ENCODE measurements at regions not wholly inside any gene's neighbourhood (a gene's known extent, or its start where the extent isn't known, plus 50 kb on each side); places are given as distances from the start of the nearest gene placed in this dataset.

- H3K4me1 ChIP-seq (ENCODE audit: insufficient read depth, low read length): no peaks in the 10 kb centered on the region
- WGBS (ENCODE audit: low lambda C conversion rate): 15% methylated on average over 4 of the region's 6 CpGs
- CTCF ChIA-PET (ENCODE audit: low intra/inter-chr PET ratio, low total read pairs): no interaction called here
- H3K9me3 ChIP-seq (ENCODE audit: low read length): no peaks in the 10 kb centered on the region; the same call in 1 of the 2 replicates
- in situ Hi-C loops (cut with HindIII; ENCODE audit: extremely low pct_ligation_motif_present, low pct_unique_long_range_greater_than_20kb) (no loop called here), intact Hi-C loops (cut with micrococcal nuclease; ENCODE audit: unreplicated experiment) (no loop called here)
- no peaks in the 10 kb centered on the region for H4K20me1 ChIP-seq (ENCODE audit: insufficient read depth, low read length)
- ATAC-seq: no peak
- no peak overlapping the region for H3K27ac ChIP-seq (ENCODE audit: extremely low read length, insufficient read depth, low read length)
- no peak overlapping the region for H2AFZ ChIP-seq (ENCODE audit: low read length)
- H3K4me2 ChIP-seq (ENCODE audit: low read depth, low read length): no peak overlapping the region
- no TSS peak for BruUV-seq (replicated peaks)
- no peak for TF ChIP-seq ZNF446 (CRISPR knock-in tag; IDR thresholded peaks at IDR 0.05)
- no peak for TF ChIP-seq RNF219 (CRISPR knock-in tag; IDR thresholded peaks at IDR 0.05)
- no peak for TF ChIP-seq REL (CRISPR knock-in tag; conservative IDR thresholded peaks at IDR 0.05)
- no peak for TF ChIP-seq ZSCAN30 (CRISPR knock-in tag; IDR thresholded peaks at IDR 0.05)
- TF ChIP-seq ZNF225 (CRISPR knock-in tag; IDR thresholded peaks at IDR 0.05): no peak
- no peaks in the 10 kb centered on the region for H3K27me3 ChIP-seq (ENCODE audit: control insufficient read depth in 1 of 2, insufficient read depth in 2 of 2, low read length in 2 of 2)
- H3K36me3 ChIP-seq (replicated peaks in 1 of 2; ENCODE audit: control insufficient read depth in 1 of 2, insufficient read depth in 2 of 2, low read length in 2 of 2): no peaks in the 10 kb centered on the region
- no peaks in the 10 kb centered on the region for H3K79me2 ChIP-seq (ENCODE audit: insufficient read depth, low read length)
- no peak for DNase-seq (ENCODE audit: low spot score)
- no peak overlapping the region for H3K4me3 ChIP-seq (replicated peaks in 1 of 3; ENCODE audit: insufficient read depth in 1 of 3, low read depth in 2 of 3, low read length in 3 of 3)
- H3K9ac ChIP-seq (ENCODE audit: insufficient read depth, low read depth, low read length): no peak overlapping the region
- POLR2A ChIA-PET: no interaction called here
- no peak for FAIRE-seq
Observed at GRCh38 chr17:33981711-33982601, 273.1 kb upstream of the CCL2 start.

GRCh38 chr17:33982909-33983308 lies 272.2 kb upstream of the CCL2 start:
- BruUV-seq (replicated peaks): no TSS peak
- Histone ChIP-seq H3K4me3 (replicated peaks in 1 of 3; ENCODE audit: insufficient read depth in 1 of 3, low read depth in 2 of 3, low read length in 3 of 3) (no peak overlapping the region), H3K4me2 (ENCODE audit: low read depth, low read length) (no peak overlapping the region), H4K20me1 (ENCODE audit: insufficient read depth, low read length) (no peaks in the 10 kb centered on the region), H3K79me2 (ENCODE audit: insufficient read depth, low read length) (no peaks in the 10 kb centered on the region), H3K27me3 (ENCODE audit: control insufficient read depth in 1 of 2, insufficient read depth in 2 of 2, low read length in 2 of 2) (no peaks in the 10 kb centered on the region), H3K36me3 (replicated peaks in 1 of 2; ENCODE audit: control insufficient read depth in 1 of 2, insufficient read depth in 2 of 2, low read length in 2 of 2) (no peaks in the 10 kb centered on the region), H3K4me1 (ENCODE audit: insufficient read depth, low read length) (no peaks in the 10 kb centered on the region), H3K9ac (ENCODE audit: insufficient read depth, low read depth, low read length) (no peak overlapping the region), H3K27ac (ENCODE audit: extremely low read length, insufficient read depth, low read length) (no peak overlapping the region), H2AFZ (ENCODE audit: low read length) (no peak overlapping the region), H3K9me3 (ENCODE audit: low read length) (peaks cover 7% of the 10 kb centered on the region; the same call in 1 of the 2 replicates)
- ATAC-seq: no peak
- ChIA-PET CTCF (ENCODE audit: low intra/inter-chr PET ratio, low total read pairs) (no interaction called here), POLR2A (no interaction called here)
- in situ Hi-C loops (cut with HindIII; ENCODE audit: extremely low pct_ligation_motif_present, low pct_unique_long_range_greater_than_20kb): no loop called here
- DNase-seq (ENCODE audit: low spot score): no peak
- intact Hi-C loops (cut with micrococcal nuclease; ENCODE audit: unreplicated experiment): no loop called here
- FAIRE-seq: no peak
- TF ChIP-seq ZBED4 (CRISPR knock-in tag; IDR thresholded peaks at IDR 0.05; ENCODE audit: borderline replicate concordance): no peak
- TF ChIP-seq HMG20B (CRISPR knock-in tag; conservative IDR thresholded peaks at IDR 0.05): no peak

All from HepG2 (cell line).